Mucosa of descending colon (tissue), 3 donors: ENCODE measurements at regions not wholly inside any gene's neighbourhood (a gene's known extent, or its start where the extent isn't known, plus 50 kb on each side); places are given as distances from the start of the nearest gene placed in this dataset.

Experiments used
- ATAC-seq: fragments of 200-7000 bp; cut with Tn5 transposase; one replicate; pipeline ENCODE4 v1.9.1; 2020; ENCODE audit warnings: mild to moderate bottlenecking, moderate library complexity
- DNase-seq, 3 donors: peaks; one replicate each; pipeline ENCODE4 v3.0.0-alpha.2; 2020
- H3K36me3 ChIP-seq: fragments of 200-600 bp; one replicate; pipeline ENCODE4 v1.8.0; 2021; ENCODE audit warnings: low read depth, mild to moderate bottlenecking
- H3K4me1 ChIP-seq: fragments of 200-600 bp; one replicate; pipeline ENCODE4 v1.8.0; 2021; ENCODE audit warnings: low read depth, mild to moderate bottlenecking
- H3K4me3 ChIP-seq: fragments of 200-600 bp; one replicate; pipeline ENCODE4 v1.8.0; 2021; ENCODE audit warnings: mild to moderate bottlenecking
- H3K9me3 ChIP-seq: fragments of 200-600 bp; one replicate; pipeline ENCODE4 v1.8.0; 2021; ENCODE audit warnings: mild to moderate bottlenecking
- intact Hi-C, 2 donors: fragments of 100-400 bp; cut with DNase I in 1 of 2; cut with micrococcal nuclease in 1 of 2; formaldehyde crosslinking; loops; one replicate each; pipeline versions ENCODE4 v1.11.0 to v1.11.1; 2022; cut with DNase I, micrococcal nuclease
- TF ChIP-seq, protein P1 (sequence below): fragments of 200-600 bp; IDR thresholded peaks from one replicate; pipeline ENCODE4 v1.8.0; 2022; ENCODE audit warnings: antibody characterized with exemption, mild to moderate bottlenecking
- donor health status: DM: no; HTN: no; CAD: no; lungs with moderate emphysema.
- donor health status: DM: no; HTN: no; CAD: no.
- donor health status: DM: no; HTN: yes; CAD: no.

DNA sequence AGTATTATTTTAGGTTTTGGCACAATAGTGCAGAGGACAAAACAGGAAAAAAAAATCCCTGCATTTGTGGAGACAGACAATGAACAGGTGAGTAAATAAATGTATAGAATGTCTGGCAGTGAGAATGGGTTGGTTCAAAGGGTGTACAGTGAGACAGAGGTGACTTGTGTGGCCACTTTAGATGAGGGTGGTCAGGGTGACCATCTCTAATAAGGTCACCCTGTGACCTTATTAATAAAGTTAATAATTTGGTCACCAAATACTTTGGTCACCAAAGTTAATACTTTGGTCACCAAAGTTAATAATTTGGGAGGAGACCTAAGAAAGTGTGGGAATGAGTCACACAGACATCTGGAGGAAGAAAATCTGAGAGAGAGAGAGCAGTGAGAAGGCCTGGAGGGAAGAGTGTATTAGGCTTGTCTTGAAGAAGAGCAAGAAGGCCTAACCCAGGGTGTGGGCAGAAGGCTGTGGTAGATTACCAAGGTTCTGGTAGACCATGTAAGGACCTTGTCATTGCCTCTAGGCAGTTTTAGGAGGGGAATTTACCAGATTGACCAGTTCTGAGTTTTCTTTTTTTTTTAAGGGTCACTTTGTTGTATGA is 1368.4 kb upstream of the CELF4 start:
- ATAC-seq: no peak
- TF ChIP-seq, protein P1, sequence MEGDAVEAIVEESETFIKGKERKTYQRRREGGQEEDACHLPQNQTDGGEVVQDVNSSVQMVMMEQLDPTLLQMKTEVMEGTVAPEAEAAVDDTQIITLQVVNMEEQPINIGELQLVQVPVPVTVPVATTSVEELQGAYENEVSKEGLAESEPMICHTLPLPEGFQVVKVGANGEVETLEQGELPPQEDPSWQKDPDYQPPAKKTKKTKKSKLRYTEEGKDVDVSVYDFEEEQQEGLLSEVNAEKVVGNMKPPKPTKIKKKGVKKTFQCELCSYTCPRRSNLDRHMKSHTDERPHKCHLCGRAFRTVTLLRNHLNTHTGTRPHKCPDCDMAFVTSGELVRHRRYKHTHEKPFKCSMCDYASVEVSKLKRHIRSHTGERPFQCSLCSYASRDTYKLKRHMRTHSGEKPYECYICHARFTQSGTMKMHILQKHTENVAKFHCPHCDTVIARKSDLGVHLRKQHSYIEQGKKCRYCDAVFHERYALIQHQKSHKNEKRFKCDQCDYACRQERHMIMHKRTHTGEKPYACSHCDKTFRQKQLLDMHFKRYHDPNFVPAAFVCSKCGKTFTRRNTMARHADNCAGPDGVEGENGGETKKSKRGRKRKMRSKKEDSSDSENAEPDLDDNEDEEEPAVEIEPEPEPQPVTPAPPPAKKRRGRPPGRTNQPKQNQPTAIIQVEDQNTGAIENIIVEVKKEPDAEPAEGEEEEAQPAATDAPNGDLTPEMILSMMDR: no peak

DNA sequence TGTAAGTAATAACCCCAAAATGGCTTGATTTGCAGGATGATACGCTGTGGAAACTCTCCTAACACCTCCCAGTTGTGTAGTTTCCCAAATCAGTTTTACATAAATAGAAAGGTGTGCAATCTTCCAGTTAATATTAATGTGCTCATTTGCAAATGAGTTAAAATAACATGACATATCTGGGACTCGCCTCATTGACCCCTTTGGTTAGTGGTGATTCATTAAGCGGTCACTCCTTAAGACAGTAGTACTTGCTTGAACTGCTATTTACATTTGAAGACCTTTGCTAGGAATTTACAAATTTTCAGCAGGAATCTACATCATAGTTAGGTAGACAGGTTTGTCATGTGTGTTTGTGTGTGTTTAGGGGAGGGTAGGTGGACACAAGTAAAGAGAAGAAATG is 1367.7 kb upstream of the CELF4 start:
- TF ChIP-seq, protein P1: no peak
- Histone ChIP-seq H3K4me3 (no peak overlapping the region), H3K4me1 (no peaks in the 10 kb centered on the region), H3K36me3 (no peaks in the 10 kb centered on the region), H3K9me3 (no peaks in the 10 kb centered on the region)
- intact Hi-C loops: no loop called here
- DNase-seq (no peak), ATAC-seq (no peak)

More for the DNA sequence above, 1368.4 kb upstream of the CELF4 start:
- H3K9me3 ChIP-seq: no peaks in the 10 kb centered on the region
- H3K36me3 ChIP-seq: no peaks in the 10 kb centered on the region
- intact Hi-C loops: no loop called here
- no peaks in the 10 kb centered on the region for H3K4me1 ChIP-seq
- no peak overlapping the region for H3K4me3 ChIP-seq
- no peak for DNase-seq

DNA sequence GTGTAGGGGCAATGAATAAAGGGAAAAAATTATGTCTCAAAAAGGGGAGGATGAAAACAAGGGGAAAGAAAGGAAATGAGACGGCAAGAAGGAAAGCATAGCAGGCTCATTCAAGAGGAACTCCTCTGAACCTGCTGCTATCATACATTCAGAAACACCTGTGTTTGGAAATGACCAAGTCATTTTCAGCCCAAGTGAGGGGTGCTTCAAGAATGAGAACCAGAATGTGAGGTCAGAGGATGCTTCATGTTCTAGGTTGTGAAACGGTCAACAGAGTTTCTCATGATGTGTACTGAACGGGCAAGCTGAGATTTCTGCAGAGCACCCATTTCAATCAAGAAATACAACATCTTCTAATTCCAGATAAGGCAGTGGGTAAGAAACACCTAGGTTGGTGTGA is 1367.2 kb upstream of the CELF4 start:
- ATAC-seq: no peak
- no peaks in the 10 kb centered on the region for H3K36me3 ChIP-seq
- DNase-seq: no peak
- intact Hi-C loops: no loop called here
- H3K4me3 ChIP-seq: no peak overlapping the region
- TF ChIP-seq, protein P1: no peak
- H3K9me3 ChIP-seq: no peaks in the 10 kb centered on the region
- no peaks in the 10 kb centered on the region for H3K4me1 ChIP-seq

DNA sequence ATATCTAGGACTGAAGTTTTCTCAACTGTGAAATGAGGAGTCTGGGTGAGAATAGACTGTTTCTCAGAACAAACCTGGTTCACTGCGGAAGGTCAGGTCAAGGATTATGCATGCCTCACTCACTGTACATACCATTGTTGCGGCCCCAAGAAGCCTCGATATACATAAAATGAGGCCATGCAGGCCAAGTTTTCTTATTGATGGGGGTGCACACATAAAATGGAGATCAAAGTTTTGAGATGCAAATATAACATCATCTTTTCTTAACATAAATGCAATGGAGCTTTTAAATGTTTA is 1366.1 kb upstream of the CELF4 start:
- Histone ChIP-seq H3K4me1 (no peaks in the 10 kb centered on the region), H3K36me3 (no peaks in the 10 kb centered on the region), H3K9me3 (no peaks in the 10 kb centered on the region), H3K4me3 (no peak overlapping the region)
- no peak for ATAC-seq
- intact Hi-C loops: no loop called here
- TF ChIP-seq, protein P1: no peak
- no peak for DNase-seq

DNA sequence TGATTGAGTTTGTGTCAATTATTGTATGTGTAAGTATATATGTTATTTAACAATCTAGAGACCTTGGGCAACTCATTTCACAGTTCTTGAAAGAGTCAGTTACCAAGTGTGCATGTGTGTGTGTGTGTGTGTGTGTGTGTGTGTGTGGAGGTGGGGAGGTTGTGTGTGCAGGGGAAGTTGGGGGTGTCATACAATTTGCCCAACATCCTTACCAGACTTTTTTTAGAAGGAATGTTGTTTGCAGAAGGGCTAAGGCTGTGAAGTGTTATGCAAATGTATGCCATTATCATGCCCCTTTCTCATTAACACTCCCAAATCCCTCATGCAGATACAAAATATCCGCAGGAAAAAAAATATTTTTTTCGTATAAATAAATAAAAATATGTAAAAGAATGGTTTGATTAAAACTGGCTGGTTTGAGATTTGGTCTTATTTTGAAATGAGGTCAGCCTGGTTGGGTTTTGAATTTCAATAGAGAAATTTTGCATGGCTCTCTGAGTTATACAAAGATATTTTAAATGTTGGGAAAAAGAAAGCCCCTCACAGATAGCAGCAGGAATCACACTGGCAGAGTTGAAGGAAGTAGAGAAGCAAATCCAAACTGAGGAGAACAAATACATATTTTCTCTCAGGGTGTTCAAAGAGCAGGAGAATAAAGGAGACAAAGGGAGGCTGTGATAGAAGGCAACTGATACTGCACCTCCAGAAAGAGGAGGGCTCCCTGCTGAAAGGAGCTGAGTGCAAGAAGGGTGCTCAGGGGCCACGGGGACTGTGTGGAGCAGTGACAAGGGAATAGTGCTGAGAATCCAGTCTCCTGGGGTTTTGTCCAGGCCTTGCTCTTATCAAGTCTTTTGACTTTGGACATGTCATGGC is 1365.5 kb upstream of the CELF4 start:
- Histone ChIP-seq H3K9me3 (no peaks in the 10 kb centered on the region), H3K36me3 (no peaks in the 10 kb centered on the region), H3K4me3 (no peak overlapping the region), H3K4me1 (no peaks in the 10 kb centered on the region)
- DNase-seq: no peak
- intact Hi-C loops: no loop called here
- ATAC-seq: no peak
- TF ChIP-seq, protein P1: no peak
